ENCODE measurements at regions not wholly inside any gene's neighbourhood (a gene's known extent, or its start where the extent isn't known, plus 50 kb on each side); places are given as distances from the start of the nearest gene placed in this dataset.

- DNase-seq, result no peak
Observed at GRCh38 chr16:13291591-13292333, 390.4 kb downstream of the SHISA9 start.

- no peak for DNase-seq
Observed at GRCh38 chr16:13296206-13296605, 394.8 kb downstream of the SHISA9 start.

DNA sequence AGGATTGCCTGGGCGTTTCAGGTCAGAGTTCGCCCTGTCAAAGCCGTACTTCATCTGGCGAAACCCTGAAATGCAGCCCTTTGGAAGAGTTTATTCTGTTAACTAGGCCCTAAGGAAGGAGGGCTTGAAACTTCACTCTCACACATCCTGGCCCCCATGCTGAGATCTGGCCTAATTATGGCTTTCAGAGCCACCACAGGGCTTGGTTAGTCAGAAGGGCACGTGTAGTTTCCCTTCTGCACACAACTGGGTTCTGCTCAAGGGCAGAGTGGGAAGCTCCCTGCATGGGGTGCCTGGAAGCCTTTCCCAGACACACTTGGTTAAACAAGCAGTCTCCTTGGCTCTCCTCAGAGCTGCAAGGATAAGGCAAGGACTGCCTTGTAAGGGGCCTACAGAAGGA is 397.3 kb downstream of the SHISA9 start:
- DNase-seq, result no peak

- no peak for DNase-seq
Observed at GRCh38 chr16:13300066-13300840, 398.9 kb downstream of the SHISA9 start.

DNA sequence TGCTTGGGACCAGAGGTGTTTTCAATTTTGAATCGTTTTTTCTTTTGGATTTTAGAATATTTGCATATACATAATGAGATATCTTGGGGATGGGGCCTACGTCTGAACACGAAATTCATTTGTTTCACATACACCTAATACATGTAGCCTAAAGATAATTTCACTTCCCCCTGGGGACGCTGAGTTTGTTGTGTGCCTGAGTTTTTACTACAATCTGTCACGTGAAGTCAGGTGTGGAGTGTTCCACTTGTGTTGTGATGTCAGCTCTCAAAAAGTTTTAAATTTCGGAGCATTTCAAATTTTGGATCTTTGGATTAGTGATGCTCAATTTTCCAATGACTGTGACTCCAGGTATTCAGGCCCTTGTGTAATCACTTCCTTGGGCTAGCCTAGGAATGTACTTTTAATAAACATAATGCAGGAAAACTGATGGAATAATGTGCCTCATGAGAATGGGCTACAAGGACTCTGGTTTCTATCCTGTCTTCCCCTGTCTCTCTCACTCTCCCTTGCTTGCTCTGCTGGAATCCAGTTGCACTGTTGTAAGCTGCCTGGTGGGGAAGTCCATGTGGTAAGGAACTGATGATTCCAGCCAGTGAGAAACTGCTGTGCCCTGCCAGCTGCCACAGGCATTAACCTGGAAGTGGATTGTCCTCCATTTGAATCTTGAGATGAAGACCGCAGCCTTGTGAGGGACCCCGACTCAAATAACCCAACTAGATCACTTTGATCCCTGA is 403.8 kb downstream of the SHISA9 start:
- DNase-seq, result no peak

DNA sequence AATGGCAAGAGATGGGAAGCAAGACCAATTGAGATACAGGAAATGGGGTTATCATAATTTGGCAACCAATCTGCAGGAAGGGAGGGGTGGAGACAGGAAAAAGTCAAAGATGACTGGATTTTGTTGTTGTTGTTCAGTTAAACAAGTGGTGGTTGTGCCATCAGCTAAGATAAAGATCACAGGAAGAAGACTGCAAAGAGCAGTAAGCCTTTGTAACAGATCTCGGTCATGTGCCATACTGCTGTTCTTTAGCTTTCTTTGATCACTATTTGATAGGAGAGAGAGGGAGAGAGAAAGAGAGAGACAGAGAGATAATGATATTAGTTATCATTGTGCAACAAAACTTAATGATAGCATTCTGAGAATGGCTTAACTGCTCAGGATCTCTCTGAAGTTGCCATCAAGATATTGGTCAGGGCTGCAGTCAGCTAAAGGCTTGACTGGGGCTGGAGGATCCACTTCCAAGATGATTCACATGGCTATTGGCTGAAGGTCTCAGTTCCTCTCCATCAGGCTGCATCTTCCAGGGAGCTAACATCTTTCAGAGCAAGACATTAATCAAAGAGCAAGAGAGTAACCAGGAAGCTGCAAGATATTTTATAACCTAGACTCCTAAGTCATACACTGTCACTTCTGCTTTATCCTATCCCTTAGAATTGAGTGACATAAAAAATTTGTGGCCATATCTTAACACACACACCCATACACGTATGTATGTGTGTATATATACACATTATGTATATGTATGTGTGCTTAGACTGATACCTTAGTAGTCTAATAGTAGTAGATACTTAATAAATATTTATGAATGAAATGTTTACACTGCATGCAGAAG is 405.0 kb downstream of the SHISA9 start:
- no peak for DNase-seq

GRCh38 chr16:13307255-13307654 is 405.9 kb downstream of the SHISA9 start:
- no peak for DNase-seq

DNA sequence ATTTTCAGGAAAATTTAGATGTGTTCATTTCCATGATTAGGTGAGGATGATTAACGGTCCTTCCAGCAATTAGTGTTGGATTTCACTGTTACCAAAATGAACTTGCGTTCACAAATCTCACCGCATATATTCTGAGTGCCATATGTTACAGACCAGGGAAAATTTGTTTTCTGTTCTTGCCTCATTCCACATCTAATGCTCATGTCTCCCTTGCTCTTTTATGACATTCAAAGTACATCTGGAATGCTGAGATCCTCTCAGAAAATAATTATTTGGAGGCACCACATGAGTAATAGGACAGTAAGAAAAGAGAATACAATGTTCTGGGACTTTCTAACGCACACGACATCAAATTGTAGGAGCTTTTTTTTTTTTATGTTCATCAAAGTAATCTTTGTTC is 406.5 kb downstream of the SHISA9 start:
- DNase-seq, result no peak

DNA sequence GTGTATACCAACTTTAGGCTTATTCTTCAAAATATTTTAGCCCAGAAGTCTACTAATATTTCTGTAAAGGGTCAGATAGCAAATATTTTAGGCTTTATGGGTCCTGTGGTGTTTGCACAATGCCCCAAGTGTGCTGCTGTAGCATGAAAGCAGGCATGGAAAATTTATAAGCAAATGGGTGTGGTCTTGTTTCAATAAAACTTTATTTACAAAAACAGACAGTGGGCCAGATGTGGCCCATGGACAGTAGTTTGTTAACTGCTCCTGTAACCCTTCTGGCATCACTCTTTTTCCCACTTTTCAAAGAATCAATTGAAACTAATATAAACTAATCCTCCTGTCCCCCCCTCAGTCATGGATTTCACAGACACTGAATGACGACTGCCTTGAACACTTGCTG is 410.7 kb downstream of the SHISA9 start:
- no peak for DNase-seq

DNA sequence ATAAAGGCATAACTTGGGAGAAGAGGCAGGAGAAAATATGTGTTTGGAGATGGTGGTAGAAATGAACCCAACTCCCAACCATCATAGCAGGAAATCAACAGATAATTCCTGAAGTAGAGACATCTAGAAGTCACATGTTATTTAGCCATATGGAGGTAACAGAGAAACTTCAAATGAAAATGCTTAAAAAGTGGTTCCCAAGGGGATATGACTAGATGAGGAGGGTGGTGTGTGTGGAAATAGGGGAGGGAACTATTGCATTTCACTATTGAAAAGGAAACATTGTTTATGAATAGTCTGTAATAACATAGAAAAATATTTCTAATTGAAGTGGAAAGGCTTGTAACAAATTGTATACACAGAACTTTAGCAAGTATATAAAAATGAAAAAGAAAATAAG is 412.0 kb downstream of the SHISA9 start:
- DNase-seq, result no peak

GRCh38 chr16:13314633-13315032 is 413.2 kb downstream of the SHISA9 start:
- no peak for DNase-seq

- no peak for DNase-seq
Observed at GRCh38 chr16:13315642-13316427, 414.4 kb downstream of the SHISA9 start.

DNA sequence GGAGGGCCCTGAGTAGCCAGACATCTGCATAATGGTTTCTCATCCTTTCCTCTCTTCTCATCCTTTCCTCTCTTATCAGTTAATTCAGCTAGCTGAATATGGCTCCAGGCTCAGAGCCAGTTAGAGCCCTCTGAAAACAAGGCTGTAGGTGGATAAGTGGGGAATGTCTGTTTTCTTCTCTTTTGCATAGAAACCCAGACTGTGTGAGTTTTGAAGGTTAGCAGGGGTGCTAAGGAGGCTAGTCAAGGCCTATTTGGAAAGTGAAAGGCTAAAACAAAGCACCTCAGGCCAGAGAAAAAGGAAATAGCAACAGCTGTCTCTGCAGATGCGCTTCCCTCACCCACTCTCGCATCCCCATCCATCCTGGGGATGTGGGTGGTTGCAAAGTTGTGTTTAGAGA is 420.9 kb downstream of the SHISA9 start:
- no peak for DNase-seq

DNA sequence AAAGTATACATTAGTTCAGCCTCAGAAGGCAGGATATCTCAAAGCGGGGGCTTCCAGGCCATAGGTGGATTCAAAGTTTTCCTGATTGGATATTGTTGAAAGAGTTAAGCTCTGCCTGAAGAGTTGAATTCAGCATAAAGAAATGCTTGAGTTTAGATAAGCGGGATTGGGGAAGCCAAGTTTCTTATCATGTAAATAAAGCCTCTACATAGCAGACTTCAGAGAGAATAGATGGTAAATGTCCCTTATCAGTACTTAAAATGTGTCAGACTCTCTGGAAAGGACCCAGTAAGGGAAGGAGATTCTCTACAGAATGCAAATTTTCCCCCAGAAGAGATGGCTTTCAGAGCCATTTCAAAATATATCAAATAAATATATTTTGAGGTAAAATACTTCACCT is 423.5 kb downstream of the SHISA9 start:
- no peak for DNase-seq

- no peak for DNase-seq
Observed at GRCh38 chr16:13325396-13325795, 424.0 kb downstream of the SHISA9 start.

GRCh38 chr16:13331918-13332317 is 430.5 kb downstream of the SHISA9 start:
- DNase-seq, result no peak

DNA sequence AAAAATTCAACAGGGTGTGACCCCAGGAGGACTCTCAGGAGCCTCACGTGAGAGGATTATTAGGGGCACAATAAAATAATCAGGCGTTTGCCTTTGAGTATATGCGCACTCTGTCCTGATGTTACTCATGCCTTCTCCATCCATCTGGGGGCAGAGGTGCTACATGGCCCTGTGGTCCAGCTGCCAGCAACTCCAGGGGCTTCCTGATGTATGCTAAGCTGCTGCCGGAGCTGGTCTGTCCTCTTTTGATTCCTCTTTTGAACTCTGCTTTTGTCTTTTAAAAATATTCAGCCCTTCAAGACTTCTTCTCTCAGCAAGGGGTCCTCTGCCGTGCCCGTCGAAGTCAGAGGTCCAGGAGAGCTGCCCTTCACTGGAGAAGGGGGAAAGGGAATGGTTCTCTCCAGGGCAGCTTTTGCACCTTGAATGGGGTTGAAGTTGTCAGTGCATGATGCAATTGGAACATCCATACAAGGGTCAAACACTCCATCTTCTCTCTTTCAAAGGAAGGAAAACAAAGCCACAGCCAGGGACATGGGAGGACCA is 431.4 kb downstream of the SHISA9 start:
- DNase-seq, result no peak

DNA sequence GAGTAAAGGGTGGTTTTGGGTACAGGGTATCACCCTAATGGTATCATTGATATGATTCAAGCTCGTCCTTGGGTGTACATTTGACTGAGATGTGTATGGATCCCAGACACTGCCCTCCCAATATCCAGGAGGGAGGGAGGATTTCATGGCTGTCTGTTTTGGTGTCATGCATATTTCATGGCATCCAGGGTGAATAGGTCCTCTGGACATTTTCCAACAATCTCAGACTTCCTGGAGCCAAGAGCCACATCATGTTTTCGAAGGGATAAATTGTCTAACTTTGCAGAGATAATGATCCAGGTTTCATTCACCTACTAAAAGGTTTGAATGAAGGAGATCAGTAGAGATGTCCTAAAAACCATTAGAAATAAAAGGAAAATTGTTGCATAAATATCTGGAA is 431.9 kb downstream of the SHISA9 start:
- no peak for DNase-seq

GRCh38 chr16:13335879-13336278 is 434.5 kb downstream of the SHISA9 start:
- DNase-seq, result no peak

DNA sequence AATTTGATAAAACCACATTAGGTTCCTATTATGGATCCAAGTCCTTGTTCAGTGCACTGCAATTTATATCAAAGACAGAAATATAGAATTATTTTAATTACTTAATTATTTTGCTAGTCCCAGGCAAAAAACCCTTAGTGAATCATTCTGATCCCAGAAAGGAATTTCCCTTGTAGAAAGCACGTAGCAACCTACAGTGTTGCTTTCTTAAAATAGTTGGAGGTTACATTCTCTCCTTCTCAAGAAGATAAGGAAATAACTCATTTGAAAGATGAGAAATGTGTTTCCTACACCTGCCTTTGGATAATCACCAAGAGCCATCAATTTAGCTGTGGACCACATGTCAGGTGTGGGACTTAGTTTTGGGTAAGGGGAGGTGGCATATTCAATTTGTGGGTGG is 434.9 kb downstream of the SHISA9 start:
- no peak for DNase-seq
